PC-3 (cell line): ENCODE measurements at regions not wholly inside any gene's neighbourhood (a gene's known extent, or its start where the extent isn't known, plus 50 kb on each side); places are given as distances from the start of the nearest gene placed in this dataset.

Experiments used
- ATAC-seq: fragments of 200-7000 bp; cut with Tn5 transposase; 2 replicates; pipeline ENCODE4 v1.9.1; 2020; ENCODE audit warnings: mild to moderate bottlenecking, moderate library complexity
- BruUV-seq: library from RNA; stranded (reverse); fragments of 400-500 nt; replicated peaks from 2 replicates; lab custom pipeline; 2021; lab: Mats Ljungman, UMichigan
- CTCF ChIA-PET: fragments of 300-600 bp; sonication (Branson Sonifier 250); formaldehyde crosslinking; loops from one replicate; lab custom pipeline; 2022; ENCODE audit warnings: antibody characterized with exemption; lab: Charles Lee
- POLR2A ChIA-PET: fragments of 300-600 bp; sonication (Branson Sonifier 250); formaldehyde crosslinking; loops from one replicate; lab custom pipeline; 2022; ENCODE audit warnings: antibody characterized with exemption; ENCODE audit not compliant: unreplicated experiment; lab: Charles Lee
- DNase-seq: peaks from one replicate; pipeline ENCODE4 v3.0.0-alpha.2; 2015
- H2AFZ ChIP-seq: fragments of 300-600 bp; sonication (generic); 2 replicates; pipeline ENCODE4 v1.6.0; 2016; ENCODE audit warnings: antibody characterized with exemption, low read length
- H3F3A ChIP-seq: fragments of 300-600 bp; sonication (generic); one replicate; pipeline ENCODE4 v1.6.0; 2017; ENCODE audit warnings: antibody characterized with exemption, low read length, control low read depth, mild to moderate bottlenecking; ENCODE audit not compliant: unreplicated experiment
- H3K27ac ChIP-seq: fragments of 300-600 bp; sonication (generic); 2 replicates; pipeline ENCODE4 v1.5.1; 2016; ENCODE audit warnings: mild to moderate bottlenecking, low read length
- H3K27me3 ChIP-seq: fragments of 300-600 bp; sonication (generic); 2 replicates; pipeline ENCODE4 v1.6.1; 2016; ENCODE audit warnings: low read length, mixed read lengths
- H3K36me3 ChIP-seq: fragments of 300-600 bp; sonication (generic); 2 replicates; pipeline ENCODE4 v1.6.1; 2016; ENCODE audit warnings: low read depth, mixed run types, low read length, mixed read lengths
- H3K4me1 ChIP-seq: fragments of 300-600 bp; sonication (generic); 2 replicates; pipeline ENCODE4 v1.5.1; 2016; ENCODE audit warnings: low read length; ENCODE audit not compliant: insufficient read depth
- H3K4me2 ChIP-seq: fragments of 300-600 bp; sonication (generic); 2 replicates; pipeline ENCODE4 v1.6.0; 2016; ENCODE audit warnings: low read length
- H3K4me3 ChIP-seq: fragments of 300-600 bp; sonication (generic); 2 replicates; pipeline ENCODE4 v1.5.1; 2016; ENCODE audit warnings: mild to moderate bottlenecking, low read length, mixed read lengths
- H3K79me2 ChIP-seq: fragments of 300-600 bp; sonication (generic); 2 replicates; pipeline ENCODE4 v1.6.1; 2017; ENCODE audit warnings: low read length, mixed read lengths
- H3K9ac ChIP-seq: fragments of 300-600 bp; sonication (generic); 2 replicates; pipeline ENCODE4 v1.6.0; 2016; ENCODE audit warnings: mild to moderate bottlenecking, low read length
- H3K9me2 ChIP-seq: fragments of 300-600 bp; sonication (generic); replicated peaks from 2 replicates; pipeline ENCODE4 v1.6.1; 2016; ENCODE audit warnings: mixed run types, low read length, mixed read lengths
- H3K9me3 ChIP-seq: fragments of 300-600 bp; sonication (generic); 2 replicates; pipeline ENCODE4 v1.6.1; 2016; ENCODE audit warnings: low read length, mixed read lengths
- H4K20me1 ChIP-seq: fragments of 300-600 bp; sonication (generic); 2 replicates; pipeline ENCODE4 v1.6.1; 2016; ENCODE audit warnings: low read length, mixed read lengths
- CTCF ChIP-seq: fragments of 300-600 bp; sonication (generic); conservative IDR thresholded peaks from 2 replicates; pipeline ENCODE4 v1.5.1; 2017; ENCODE audit warnings: antibody characterized with exemption, low read depth, mild to moderate bottlenecking, low read length
- EZH2 ChIP-seq: fragments of 300-600 bp; sonication (generic); IDR thresholded peaks from one replicate; pipeline ENCODE4 v1.6.1; 2017; ENCODE audit warnings: antibody characterized with exemption, mild to moderate bottlenecking, low read length; ENCODE audit not compliant: unreplicated experiment
- EZH2phosphoT487 ChIP-seq: fragments of 300-600 bp; sonication (generic); IDR thresholded peaks from 2 replicates; pipeline ENCODE4 v1.6.1; 2018; ENCODE audit warnings: mild to moderate bottlenecking, antibody characterized with exemption, low read length, borderline replicate concordance
- intact Hi-C: fragments of 100-400 bp; cut with micrococcal nuclease; formaldehyde crosslinking; loops from 2 replicates; pipeline ENCODE4 v1.9.0; 2023

- Histone ChIP-seq H3K9me2 (no peaks in the 10 kb centered on the region), H3K4me1 (peaks cover 12% of the 10 kb centered on the region), H3K79me2 (no peaks in the 10 kb centered on the region), H2AFZ (no peak overlapping the region), H3K4me2 (no peak overlapping the region), H3F3A (no peaks in the 10 kb centered on the region), H3K9ac (no peak overlapping the region), H3K36me3 (no peaks in the 10 kb centered on the region; the same call in 1 of the 2 replicates), H4K20me1 (no peaks in the 10 kb centered on the region), H3K27ac (no peak overlapping the region), H3K27me3 (no peaks in the 10 kb centered on the region), H3K4me3 (no peak overlapping the region), H3K9me3 (peaks cover 21% of the 10 kb centered on the region; the same call in 1 of the 2 replicates)
- no peak for ATAC-seq
- intact Hi-C loops = no loop called here
- no peak for TF ChIP-seq CTCF
- TF ChIP-seq EZH2phosphoT487 = no peak
- TF ChIP-seq EZH2 = no peak
- ChIA-PET POLR2A (no interaction called here), CTCF (no interaction called here)
- no TSS peak for BruUV-seq
- DNase-seq = no peak
Observed at GRCh38 chr5:97906135-97906534, 723.1 kb upstream of the RIOK2 start.

GRCh38 chr5:97907646-97908400 lies 724.8 kb upstream of the RIOK2 start:
- Histone ChIP-seq H3K27me3 (no peaks in the 10 kb centered on the region), H3K4me1 (peaks cover 26% of the 10 kb centered on the region), H3K4me3 (no peak overlapping the region), H4K20me1 (no peaks in the 10 kb centered on the region), H3K9me3 (peaks cover 21% of the 10 kb centered on the region; the same call in 1 of the 2 replicates), H3K9me2 (no peaks in the 10 kb centered on the region), H2AFZ (no peak overlapping the region), H3K9ac (no peak overlapping the region), H3K4me2 (no peak overlapping the region), H3F3A (no peaks in the 10 kb centered on the region), H3K27ac (no peak overlapping the region), H3K36me3 (no peaks in the 10 kb centered on the region; the same call in 1 of the 2 replicates), H3K79me2 (no peaks in the 10 kb centered on the region)
- intact Hi-C loops = no loop called here
- ChIA-PET POLR2A (no interaction called here), CTCF (no interaction called here)
- no peak for DNase-seq
- TF ChIP-seq EZH2 (no peak), CTCF (no peak), EZH2phosphoT487 (no peak)
- no TSS peak for BruUV-seq
- no peak for ATAC-seq

- DNase-seq = peak; percentile 77
- ATAC-seq = peak; percentile 80
- Histone ChIP-seq H3K9me3 (peaks cover 5% of the 10 kb centered on the region; the same call in 1 of the 2 replicates), H2AFZ (0 out of 2 replicates have a peak overlapping the region, but pooled peaks have one; percentile 5), H3K27ac (0 out of 2 replicates have a peak overlapping the region, but pooled peaks have one; percentile 6), H3K9ac (no peak overlapping the region), H3K4me3 (no peak overlapping the region), H3F3A (no peaks in the 10 kb centered on the region), H3K4me1 (peaks cover 27% of the 10 kb centered on the region), H4K20me1 (no peaks in the 10 kb centered on the region), H3K27me3 (no peaks in the 10 kb centered on the region), H3K36me3 (no peaks in the 10 kb centered on the region; the same call in 1 of the 2 replicates), H3K4me2 (0 out of 2 replicates have a peak overlapping the region, but pooled peaks have one; percentile 14), H3K9me2 (no peaks in the 10 kb centered on the region), H3K79me2 (no peaks in the 10 kb centered on the region)
- intact Hi-C loops = no loop called here
- ChIA-PET CTCF (no interaction called here), POLR2A (no interaction called here)
- TF ChIP-seq CTCF (no peak), EZH2 (no peak), EZH2phosphoT487 (no peak)
- BruUV-seq = no TSS peak
Observed at GRCh38 chr5:97909541-97909940, 726.5 kb upstream of the RIOK2 start.
